ENCODE measurements at regions not wholly inside any gene's neighbourhood (a gene's known extent, or its start where the extent isn't known, plus 50 kb on each side); places are given as distances from the start of the nearest gene placed in this dataset.

GRCh38 chr3:147662705-147663104, 253.5 kb downstream of the ZIC1 start:
- TF ChIP-seq CTCF (IDR thresholded peaks at IDR 0.05 in 8 of 11, conservative IDR thresholded peaks at IDR 0.05 in 3 of 11) (no peak), POLR2A (IDR thresholded peaks at IDR 0.05) (no peak)
